ENCODE measurements at regions not wholly inside any gene's neighbourhood (a gene's known extent, or its start where the extent isn't known, plus 50 kb on each side); places are given as distances from the start of the nearest gene placed in this dataset.
"Not testable (repeated sequence)": the region's sequence is repeated elsewhere in the genome, so short reads cannot be mapped to it uniquely, and the experiment has no call there.

GRCh38 chr17:77786090-77786489, 172.4 kb upstream of the TNRC6C start:
- no peak for FAIRE-seq

GRCh38 chr17:77786740-77787505, 171.6 kb upstream of the TNRC6C start:
- FAIRE-seq, result no peak

- no peak for FAIRE-seq
Observed at GRCh38 chr17:77790143-77790829, 168.2 kb upstream of the TNRC6C start.

GRCh38 chr17:77792626-77793025, 165.9 kb upstream of the TNRC6C start:
- FAIRE-seq, result no peak

- no peak for FAIRE-seq
Observed at GRCh38 chr17:77793146-77793970, 165.1 kb upstream of the TNRC6C start.

GRCh38 chr17:77793971-77794235, 164.6 kb upstream of the TNRC6C start:
- FAIRE-seq, result no peak

GRCh38 chr17:77794846-77795245, 163.7 kb upstream of the TNRC6C start:
- no peak for FAIRE-seq

- FAIRE-seq, result no peak
Observed at GRCh38 chr17:77795685-77796084, 162.8 kb upstream of the TNRC6C start.

GRCh38 chr17:77796176-77796860, 162.2 kb upstream of the TNRC6C start:
- FAIRE-seq, result no peak

GRCh38 chr17:77798031-77798430, 160.5 kb upstream of the TNRC6C start:
- FAIRE-seq, result no peak

- no peak for FAIRE-seq
Observed at GRCh38 chr17:77798481-77798880, 160.0 kb upstream of the TNRC6C start.

GRCh38 chr17:77800816-77801215, 157.7 kb upstream of the TNRC6C start:
- no peak for FAIRE-seq

GRCh38 chr17:77801545-77802332, 156.8 kb upstream of the TNRC6C start:
- FAIRE-seq, result no peak

GRCh38 chr17:77802333-77802615, 156.2 kb upstream of the TNRC6C start:
- no peak for FAIRE-seq

- no peak for FAIRE-seq
Observed at GRCh38 chr17:77802811-77803220, 155.7 kb upstream of the TNRC6C start.

GRCh38 chr17:77803726-77804125, 154.8 kb upstream of the TNRC6C start:
- no peak for FAIRE-seq

GRCh38 chr17:77804796-77805426, 153.6 kb upstream of the TNRC6C start:
- FAIRE-seq, result no peak

GRCh38 chr17:77805970-77806369, 152.5 kb upstream of the TNRC6C start:
- not testable (repeated sequence) for FAIRE-seq

- no peak for FAIRE-seq
Observed at GRCh38 chr17:77807051-77807745, 151.3 kb upstream of the TNRC6C start.

- no peak for FAIRE-seq
Observed at GRCh38 chr17:77807746-77808441, 150.6 kb upstream of the TNRC6C start.

Measured in endometrium (tissue), 2 donors.